H1 (cell line): ENCODE measurements at regions not wholly inside any gene's neighbourhood (a gene's known extent, or its start where the extent isn't known, plus 50 kb on each side); places are given as distances from the start of the nearest gene placed in this dataset.

Source experiments
- BRCA1 ChIP-seq: IDR thresholded peaks from 2 replicates; pipeline ENCODE4 v1.6.1; 2012; ENCODE audit warnings: low read depth, low read length, improper control_type of control experiment
- CBX8 ChIP-seq: fragments of 300-800, 300-1000 bp; sonication (generic); IDR thresholded peaks from 2 replicates; pipeline ENCODE4 v1.7.1; 2016; ENCODE audit warnings: low read depth, low read length, borderline replicate concordance
- CHD1 ChIP-seq: IDR thresholded peaks from 2 replicates; pipeline ENCODE4 v1.6.1; 2012; ENCODE audit warnings: low read depth, low read length, improper control_type of control experiment
- CREB1 ChIP-seq: IDR thresholded peaks from 2 replicates; pipeline ENCODE4 v1.6.1; 2012; ENCODE audit warnings: inconsistent platforms
- GTF2F1 ChIP-seq: IDR thresholded peaks from 2 replicates; pipeline ENCODE4 v1.6.1; 2012; ENCODE audit warnings: low read depth, low read length, improper control_type of control experiment, borderline replicate concordance
- JUND ChIP-seq: IDR thresholded peaks from 2 replicates; pipeline ENCODE4 v1.6.1; 2011; ENCODE audit warnings: mild to moderate bottlenecking, improper control_type of control experiment, low read length
- MAFK ChIP-seq: IDR thresholded peaks from 2 replicates; pipeline ENCODE4 v1.6.1; 2012; ENCODE audit warnings: low read depth, mild to moderate bottlenecking, improper control_type of control experiment, low read length
- SIRT6 ChIP-seq: IDR thresholded peaks from one replicate; pipeline ENCODE4 v1.7.1; 2012; ENCODE audit warnings: low read length, inconsistent platforms
- SP2 ChIP-seq: IDR thresholded peaks from 2 replicates; pipeline ENCODE4 v1.6.1; 2012; ENCODE audit warnings: mild to moderate bottlenecking, low read length, inconsistent platforms
- SUZ12 ChIP-seq: fragments of 200-600 bp; sonication (generic); IDR thresholded peaks from 2 replicates; pipeline ENCODE4 v1.6.1; 2012; ENCODE audit warnings: mild to moderate bottlenecking, inconsistent platforms, low read length, moderate library complexity, mixed read lengths

GRCh38 chr13:59360916-59361315, 802.8 kb downstream of the DIAPH3 start (continued):
- no peak for TF ChIP-seq MAFK
- no peak for TF ChIP-seq SUZ12
- no peak for TF ChIP-seq GTF2F1
- no peak for TF ChIP-seq SIRT6
- no peak for TF ChIP-seq SP2
- no peak for TF ChIP-seq JUND
- TF ChIP-seq CHD1, result no peak
- no peak for TF ChIP-seq BRCA1
- no peak for TF ChIP-seq CREB1
- TF ChIP-seq CBX8, result no peak
